Esophagus muscularis mucosa (tissue), 3 donors: ENCODE measurements at regions not wholly inside any gene's neighbourhood (a gene's known extent, or its start where the extent isn't known, plus 50 kb on each side); places are given as distances from the start of the nearest gene placed in this dataset.

ENCODE experiments used
- POLR2A ChIP-seq: fragments of 450-650 bp; IDR thresholded peaks from one replicate; pipeline ENCODE4 v1.6.1; 2017; ENCODE audit warnings: antibody characterized with exemption, moderate library complexity, mild to moderate bottlenecking, low read depth
- POLR2AphosphoS5 ChIP-seq, 2 donors: sonication (generic); formaldehyde crosslinking; IDR thresholded peaks; one replicate each; pipeline ENCODE4 v1.6.1; 2017; ENCODE audit warnings: antibody characterized with exemption in 2 of 2
- TF ChIP-seq, protein P1 (sequence below), 3 experiments: fragments of 200-600 bp in 2 of 3; fragments of 450-650 bp in 1 of 3; sonication (generic) in 2 of 3; IDR thresholded peaks; one replicate each; pipeline ENCODE4 v1.5.1; 2017 to 2019; ENCODE audit warnings: antibody characterized with exemption in 3 of 3, mild to moderate bottlenecking in 2 of 3, moderate library complexity in 1 of 3

DNA sequence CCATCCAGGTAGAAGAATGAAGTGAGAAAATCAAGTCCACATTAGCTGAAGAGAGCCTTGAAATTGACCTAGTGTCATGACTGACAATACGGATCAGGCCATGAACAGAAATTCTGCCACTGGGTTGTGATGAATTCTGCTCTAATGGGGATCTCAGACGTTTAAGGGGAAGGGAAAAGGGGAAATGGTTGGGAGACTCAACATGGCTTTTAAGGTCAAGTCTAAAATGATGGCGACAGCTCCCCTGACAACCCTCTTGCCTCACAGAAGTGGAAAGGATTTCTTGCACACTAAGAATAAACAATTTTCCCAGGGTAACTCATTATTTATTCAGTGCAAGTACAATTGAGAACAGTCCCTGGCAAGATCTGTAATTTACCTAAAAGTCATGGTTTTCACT is 302.5 kb upstream of the ACVR2A start:
- TF ChIP-seq, protein P1, sequence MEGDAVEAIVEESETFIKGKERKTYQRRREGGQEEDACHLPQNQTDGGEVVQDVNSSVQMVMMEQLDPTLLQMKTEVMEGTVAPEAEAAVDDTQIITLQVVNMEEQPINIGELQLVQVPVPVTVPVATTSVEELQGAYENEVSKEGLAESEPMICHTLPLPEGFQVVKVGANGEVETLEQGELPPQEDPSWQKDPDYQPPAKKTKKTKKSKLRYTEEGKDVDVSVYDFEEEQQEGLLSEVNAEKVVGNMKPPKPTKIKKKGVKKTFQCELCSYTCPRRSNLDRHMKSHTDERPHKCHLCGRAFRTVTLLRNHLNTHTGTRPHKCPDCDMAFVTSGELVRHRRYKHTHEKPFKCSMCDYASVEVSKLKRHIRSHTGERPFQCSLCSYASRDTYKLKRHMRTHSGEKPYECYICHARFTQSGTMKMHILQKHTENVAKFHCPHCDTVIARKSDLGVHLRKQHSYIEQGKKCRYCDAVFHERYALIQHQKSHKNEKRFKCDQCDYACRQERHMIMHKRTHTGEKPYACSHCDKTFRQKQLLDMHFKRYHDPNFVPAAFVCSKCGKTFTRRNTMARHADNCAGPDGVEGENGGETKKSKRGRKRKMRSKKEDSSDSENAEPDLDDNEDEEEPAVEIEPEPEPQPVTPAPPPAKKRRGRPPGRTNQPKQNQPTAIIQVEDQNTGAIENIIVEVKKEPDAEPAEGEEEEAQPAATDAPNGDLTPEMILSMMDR (IDR thresholded peaks at IDR 0.05): no peak
- TF ChIP-seq POLR2A: no peak
- no peak for TF ChIP-seq POLR2AphosphoS5 (IDR thresholded peaks at IDR 0.05)
